GM23338 (cell line): ENCODE measurements at regions not wholly inside any gene's neighbourhood (a gene's known extent, or its start where the extent isn't known, plus 50 kb on each side); places are given as distances from the start of the nearest gene placed in this dataset.

Experiments
- CREB1 ChIP-seq: fragments of 250-450 bp; sonication (Bioruptor Pico); IDR thresholded peaks from 2 replicates; pipeline ENCODE4 v1.5.0; 2020; ENCODE audit warnings: low read depth, mild to moderate bottlenecking, moderate library complexity
- CTCF ChIP-seq, 2 experiments: fragments of 200-600 bp in 1 of 2; sonication (generic) in 1 of 2; conservative IDR thresholded peaks; 2 replicates each; pipeline versions ENCODE4 v1.5.1 to v1.6.1; 2016 to 2017; ENCODE audit warnings: antibody characterized with exemption in 2 of 2, low read depth in 2 of 2, mild to moderate bottlenecking in 2 of 2, moderate library complexity in 1 of 2
- ETS1 ChIP-seq: IDR thresholded peaks from 2 replicates; pipeline ENCODE4 v1.6.1; 2016; ENCODE audit warnings: antibody characterized with exemption
- EZH2 ChIP-seq: fragments of 200-600 bp; sonication (generic); IDR thresholded peaks from one replicate; pipeline ENCODE4 v1.8.0; 2017; ENCODE audit warnings: antibody characterized with exemption, mild to moderate bottlenecking, low read depth; ENCODE audit not compliant: unreplicated experiment
- EZH2phosphoT487 ChIP-seq: fragments of 200-600 bp; sonication (generic); IDR thresholded peaks from one replicate; pipeline ENCODE4 v1.8.1; 2018; ENCODE audit warnings: antibody characterized with exemption; ENCODE audit not compliant: unreplicated experiment
- JUNB ChIP-seq: IDR thresholded peaks from one replicate; pipeline ENCODE4 v1.6.1; 2016; ENCODE audit warnings: antibody characterized with exemption; ENCODE audit not compliant: unreplicated experiment
- NANOG ChIP-seq: IDR thresholded peaks from 2 replicates; pipeline ENCODE4 v1.6.1; 2016; ENCODE audit warnings: antibody characterized with exemption, borderline replicate concordance
- POLR2AphosphoS5 ChIP-seq: IDR thresholded peaks from 2 replicates; pipeline ENCODE4 v1.6.1; 2016; ENCODE audit warnings: antibody characterized with exemption, low read depth
- REST ChIP-seq: IDR thresholded peaks from one replicate; pipeline ENCODE4 v1.6.1; 2018; ENCODE audit warnings: antibody characterized with exemption; ENCODE audit not compliant: unreplicated experiment
- STAT1 ChIP-seq: IDR thresholded peaks from one replicate; pipeline ENCODE4 v1.6.1; 2016; ENCODE audit warnings: antibody characterized with exemption; ENCODE audit not compliant: unreplicated experiment
- ZNF114 ChIP-seq: fragments of 250-450 bp; sonication (Bioruptor Pico); IDR thresholded peaks from 2 replicates; pipeline ENCODE4 v1.5.0; 2020; ENCODE audit warnings: mild to moderate bottlenecking, moderate library complexity
- ZNF331 ChIP-seq: fragments of 250-450 bp; sonication (Bioruptor Pico); IDR thresholded peaks from 2 replicates; pipeline ENCODE4 v1.5.0; 2020; ENCODE audit warnings: low read depth, mild to moderate bottlenecking, moderate library complexity

- TF ChIP-seq CTCF (conservative IDR thresholded peaks at IDR 0.05; ENCODE audit: low read depth in 2 of 2): no peak
- no peak for TF ChIP-seq EZH2phosphoT487
- TF ChIP-seq POLR2AphosphoS5: no peak
- TF ChIP-seq EZH2: no peak
- no peak for TF ChIP-seq ZNF114 (CRISPR knock-in tag)
- TF ChIP-seq STAT1: no peak
- no peak for TF ChIP-seq REST
- no peak for TF ChIP-seq CREB1
- no peak for TF ChIP-seq JUNB
- TF ChIP-seq ETS1: no peak
- no peak for TF ChIP-seq ZNF331 (CRISPR knock-in tag)
- TF ChIP-seq NANOG: no peak
Observed at GRCh38 chrX:7635604-7636003, 207.4 kb upstream of the VCX start.
